ENCODE measurements at regions not wholly inside any gene's neighbourhood (a gene's known extent, or its start where the extent isn't known, plus 50 kb on each side); places are given as distances from the start of the nearest gene placed in this dataset.
"Not testable (repeated sequence)": the region's sequence is repeated elsewhere in the genome, so short reads cannot be mapped to it uniquely, and the experiment has no call there.

DNA sequence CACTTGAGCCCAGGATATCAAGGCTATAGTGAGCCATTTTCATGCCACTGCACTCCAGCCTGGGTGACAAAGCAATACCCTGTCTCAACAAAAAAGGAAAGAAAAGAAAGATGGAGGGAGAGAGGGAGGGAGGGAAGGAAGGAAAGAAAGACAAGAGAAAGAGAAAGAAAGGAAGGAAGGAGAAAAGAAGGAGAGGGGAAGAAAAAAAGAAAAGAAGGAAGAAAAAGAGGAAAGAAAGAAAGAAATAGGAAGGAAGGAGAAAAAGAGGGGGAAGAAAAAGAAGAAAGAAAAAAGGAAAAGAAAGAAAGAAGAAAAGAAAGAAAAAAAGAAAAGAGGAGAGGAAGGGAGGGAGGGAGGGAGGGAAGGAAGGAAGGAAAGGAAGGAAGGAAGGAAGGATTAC is 321.5 kb upstream of the CNTNAP2 start:
- TF ChIP-seq FOXM1 (IDR thresholded peaks at IDR 0.05; ENCODE audit: borderline replicate concordance) (no peak), NFRKB (IDR thresholded peaks at IDR 0.05) (no peak)
- no peak for DNase-seq (ENCODE audit: extremely low spot score)
- CTCF ChIA-PET = no interaction called here
- POLR2A ChIA-PET = no interaction called here

DNA sequence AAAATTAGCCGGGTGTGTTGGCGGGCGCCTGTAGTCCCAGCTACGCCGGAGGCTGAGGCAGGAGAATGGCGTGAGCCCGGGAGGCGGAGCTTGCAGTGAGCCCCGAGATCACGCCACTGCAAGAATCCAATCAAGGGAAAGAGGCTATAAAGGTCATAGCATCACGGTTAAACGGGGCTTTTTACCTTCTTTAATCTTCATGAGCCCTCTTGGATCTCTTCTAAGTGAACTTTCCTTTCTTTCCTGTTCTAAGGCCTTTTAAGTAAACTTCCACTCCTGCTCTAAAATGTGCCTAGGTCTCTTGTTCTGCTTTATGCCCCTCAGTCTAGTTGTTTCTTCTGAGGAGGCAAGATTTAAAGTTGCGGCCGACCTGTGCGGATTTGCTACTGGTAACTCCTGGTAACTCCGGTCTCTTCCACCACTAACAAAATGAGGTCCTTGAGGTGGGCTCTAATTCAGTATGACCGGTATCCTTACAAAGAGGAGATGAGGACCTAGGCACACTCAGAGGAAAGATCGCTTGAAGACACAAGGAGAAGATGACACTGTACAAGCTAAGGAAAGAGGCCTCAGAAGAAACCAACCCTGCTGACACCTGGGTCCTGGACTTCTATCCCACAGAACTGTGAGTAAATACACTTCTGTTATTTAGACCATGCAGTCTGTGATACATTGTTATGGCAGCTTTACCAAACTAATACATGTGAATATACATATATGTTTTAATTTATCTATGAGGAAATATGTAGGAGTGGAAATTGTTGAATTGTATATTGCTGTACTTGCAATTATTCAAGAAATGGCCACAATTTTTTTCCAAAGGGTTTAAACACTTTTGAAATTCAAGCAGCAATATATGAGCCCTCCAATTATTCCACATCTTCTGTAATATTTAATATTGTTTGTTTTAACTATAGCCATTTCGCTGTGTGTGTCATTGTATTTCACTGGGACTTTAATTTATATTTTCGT is 331.5 kb upstream of the CNTNAP2 start:
- DNase-seq (ENCODE audit: extremely low spot score) = no peak
- ChIA-PET CTCF (interaction anchor here (0.7 kb wide), 1 partner anchor 538 kb away, joined by 3 read pairs; no protein-coding TSS in a partner anchor), POLR2A (no interaction called here)
- no peak for TF ChIP-seq LEF1 (IDR thresholded peaks at IDR 0.05; ENCODE audit: borderline replicate concordance)
- TF ChIP-seq NFRKB (IDR thresholded peaks at IDR 0.05) = no peak
- TF ChIP-seq, protein P1, sequence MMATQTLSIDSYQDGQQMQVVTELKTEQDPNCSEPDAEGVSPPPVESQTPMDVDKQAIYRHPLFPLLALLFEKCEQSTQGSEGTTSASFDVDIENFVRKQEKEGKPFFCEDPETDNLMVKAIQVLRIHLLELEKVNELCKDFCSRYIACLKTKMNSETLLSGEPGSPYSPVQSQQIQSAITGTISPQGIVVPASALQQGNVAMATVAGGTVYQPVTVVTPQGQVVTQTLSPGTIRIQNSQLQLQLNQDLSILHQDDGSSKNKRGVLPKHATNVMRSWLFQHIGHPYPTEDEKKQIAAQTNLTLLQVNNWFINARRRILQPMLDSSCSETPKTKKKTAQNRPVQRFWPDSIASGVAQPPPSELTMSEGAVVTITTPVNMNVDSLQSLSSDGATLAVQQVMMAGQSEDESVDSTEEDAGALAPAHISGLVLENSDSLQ (IDR thresholded peaks at IDR 0.05) = no peak

- DNase-seq (ENCODE audit: extremely low spot score); CTCF ChIA-PET; POLR2A ChIA-PET: not testable (repeated sequence)
These were observed 335.2 kb upstream of the CNTNAP2 start for GRCh38 chr7:145781388-145781787.

DNA sequence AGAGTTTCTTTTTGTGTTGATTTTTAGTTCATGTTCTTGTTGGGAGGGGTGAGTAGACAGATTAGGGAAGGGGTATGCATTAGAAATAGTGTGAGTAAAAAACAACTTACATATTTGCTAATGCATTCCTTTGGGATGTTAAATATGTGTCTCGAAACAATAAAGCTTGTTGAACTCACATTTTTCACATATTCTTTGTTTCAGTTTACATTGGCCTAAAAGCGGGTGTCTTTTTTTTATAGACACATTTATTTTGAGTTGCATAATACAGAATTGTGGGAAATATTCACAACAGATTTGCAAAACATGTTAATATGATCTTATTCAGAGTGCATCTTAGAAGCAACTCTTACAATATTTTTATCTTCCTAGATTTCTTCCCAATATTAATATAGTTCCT is 337.5 kb upstream of the CNTNAP2 start:
- ChIA-PET POLR2A (no interaction called here), CTCF (no interaction called here)
- DNase-seq (ENCODE audit: extremely low spot score) = no peak
- TF ChIP-seq HDGF (IDR thresholded peaks at IDR 0.05; ENCODE audit: borderline replicate concordance) (no peak), CTBP1 (IDR thresholded peaks at IDR 0.05; ENCODE audit: borderline replicate concordance) (no peak), SUZ12 (IDR thresholded peaks at IDR 0.05) (no peak), FOXM1 (IDR thresholded peaks at IDR 0.05; ENCODE audit: borderline replicate concordance) (no peak), L3MBTL2 (conservative IDR thresholded peaks at IDR 0.05) (no peak), ELF4 (IDR thresholded peaks at IDR 0.05) (no peak), FOXK2 (IDR thresholded peaks at IDR 0.05) (no peak), ARNT (IDR thresholded peaks at IDR 0.05) (no peak), BHLHE40 (IDR thresholded peaks at IDR 0.05; ENCODE audit: borderline replicate concordance) (no peak), FOXA1 (IDR thresholded peaks at IDR 0.05) (no peak)

GRCh38 chr7:145774777-145775176 is 341.8 kb upstream of the CNTNAP2 start:
- no peak for DNase-seq (ENCODE audit: extremely low spot score)
- TF ChIP-seq, protein P1 (IDR thresholded peaks at IDR 0.05) = no peak
- TF ChIP-seq FOXK2 (IDR thresholded peaks at IDR 0.05) = no peak
- no peak for TF ChIP-seq NFRKB (IDR thresholded peaks at IDR 0.05)
- no peak for TF ChIP-seq CTBP1 (IDR thresholded peaks at IDR 0.05; ENCODE audit: borderline replicate concordance)
- TF ChIP-seq ARNT (IDR thresholded peaks at IDR 0.05) = no peak
- no peak for TF ChIP-seq TARDBP (IDR thresholded peaks at IDR 0.05)
- no peak for TF ChIP-seq LEF1 (IDR thresholded peaks at IDR 0.05; ENCODE audit: borderline replicate concordance)
- TF ChIP-seq FOXA1 (IDR thresholded peaks at IDR 0.05) = no peak
- no peak for TF ChIP-seq FOXM1 (IDR thresholded peaks at IDR 0.05; ENCODE audit: borderline replicate concordance)
- no peak for TF ChIP-seq L3MBTL2 (conservative IDR thresholded peaks at IDR 0.05)
- no peak for TF ChIP-seq HDGF (IDR thresholded peaks at IDR 0.05; ENCODE audit: borderline replicate concordance)
- no peak for TF ChIP-seq SUZ12 (IDR thresholded peaks at IDR 0.05)
- no peak for TF ChIP-seq ZNF384 (IDR thresholded peaks at IDR 0.05)
- TF ChIP-seq SP1 (IDR thresholded peaks at IDR 0.05) = no peak
- TF ChIP-seq BHLHE40 (IDR thresholded peaks at IDR 0.05; ENCODE audit: borderline replicate concordance) = no peak
- no peak for TF ChIP-seq ELF4 (IDR thresholded peaks at IDR 0.05)
- POLR2A ChIA-PET = no interaction called here
- CTCF ChIA-PET = no interaction called here

DNA sequence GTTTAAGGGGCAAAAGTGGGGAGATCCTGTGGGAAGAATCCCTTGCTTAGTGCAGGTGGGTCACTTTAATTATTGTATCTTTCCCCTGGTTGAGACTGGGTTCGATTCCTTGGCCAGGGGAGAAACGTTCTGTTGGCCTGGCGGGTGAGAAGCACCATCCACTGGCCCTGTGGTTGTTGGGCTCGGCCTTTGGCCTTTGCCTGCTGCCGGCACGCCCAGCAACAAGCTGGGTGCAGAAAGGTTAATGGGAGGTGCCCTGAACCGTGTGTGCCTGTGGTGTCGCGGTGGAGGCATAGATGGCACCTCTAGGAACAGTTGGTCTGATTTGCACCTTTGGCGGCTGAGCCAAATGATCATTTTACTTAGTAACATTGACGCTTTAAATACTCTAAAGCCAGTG is 363.6 kb upstream of the CNTNAP2 start:
- no peak for TF ChIP-seq BHLHE40 (IDR thresholded peaks at IDR 0.05; ENCODE audit: borderline replicate concordance)
- no peak for TF ChIP-seq FOXA1 (IDR thresholded peaks at IDR 0.05)
- no peak for TF ChIP-seq HDGF (IDR thresholded peaks at IDR 0.05; ENCODE audit: borderline replicate concordance)
- TF ChIP-seq LEF1 (IDR thresholded peaks at IDR 0.05; ENCODE audit: borderline replicate concordance) = no peak
- TF ChIP-seq L3MBTL2 (conservative IDR thresholded peaks at IDR 0.05) = no peak
- TF ChIP-seq FOXK2 (IDR thresholded peaks at IDR 0.05) = no peak
- TF ChIP-seq CTBP1 (IDR thresholded peaks at IDR 0.05; ENCODE audit: borderline replicate concordance) = no peak
- no peak for TF ChIP-seq ZNF384 (IDR thresholded peaks at IDR 0.05)
- no peak for TF ChIP-seq ARNT (IDR thresholded peaks at IDR 0.05)
- TF ChIP-seq SUZ12 (IDR thresholded peaks at IDR 0.05) = no peak
- TF ChIP-seq, protein P1 (IDR thresholded peaks at IDR 0.05) = no peak
- no peak for TF ChIP-seq ELF4 (IDR thresholded peaks at IDR 0.05)
- TF ChIP-seq SP1 (IDR thresholded peaks at IDR 0.05) = no peak
- TF ChIP-seq TARDBP (IDR thresholded peaks at IDR 0.05) = no peak
- TF ChIP-seq FOXM1 (IDR thresholded peaks at IDR 0.05; ENCODE audit: borderline replicate concordance) = no peak
- CTCF ChIA-PET = no interaction called here
- DNase-seq (ENCODE audit: extremely low spot score) = no peak
- POLR2A ChIA-PET = no interaction called here
